Heart left ventricle (tissue), 16 donors: ENCODE measurements at regions not wholly inside any gene's neighbourhood (a gene's known extent, or its start where the extent isn't known, plus 50 kb on each side); places are given as distances from the start of the nearest gene placed in this dataset.

Source experiments
- ATAC-seq, 4 donors: fragments of 200-7000 bp; cut with Tn5 transposase; one replicate each; pipeline ENCODE4 v1.9.1; 2020 to 2022; ENCODE audit warnings: moderate library complexity in 4 of 4, mild to moderate bottlenecking in 3 of 4, moderate number of reproducible peaks in 1 of 4
- DNase-seq, 5 donors: peaks; one replicate each; pipeline ENCODE4 v3.0.0-alpha.2; 2020
- H3K27ac ChIP-seq, 12 donors: fragments of 200-600 bp; sonication (generic) in 4 of 12; one replicate each; pipeline versions ENCODE4 v1.5.0 to v1.8.0; 2016 to 2022; ENCODE audit warnings: mild to moderate bottlenecking in 2 of 12
- H3K27me3 ChIP-seq, 9 donors: fragments of 200-600 bp; sonication (generic) in 2 of 9; one replicate each; pipeline versions ENCODE4 v1.5.1 to v1.8.0; 2016 to 2022; ENCODE audit warnings: mild to moderate bottlenecking in 3 of 9
- H3K36me3 ChIP-seq, 9 donors: fragments of 200-600 bp; sonication (generic) in 2 of 9; one replicate each; pipeline versions ENCODE4 v1.5.0 to v1.8.0; 2018 to 2022; ENCODE audit warnings: mild to moderate bottlenecking in 2 of 9
- H3K4me1 ChIP-seq, 12 donors: fragments of 200-600 bp; sonication (generic) in 4 of 12; one replicate each; pipeline versions ENCODE4 v1.5.0 to v1.8.0; 2016 to 2022; ENCODE audit warnings: mild to moderate bottlenecking in 3 of 12
- H3K4me3 ChIP-seq, 12 donors: fragments of 200-600 bp; sonication (generic) in 4 of 12; one replicate each; pipeline versions ENCODE4 v1.5.0 to v1.8.0; 2017 to 2022; ENCODE audit warnings: mild to moderate bottlenecking in 9 of 12, moderate library complexity in 4 of 12
- H3K9me3 ChIP-seq, 12 donors: fragments of 200-600 bp; sonication (generic) in 4 of 12; one replicate each; pipeline versions ENCODE4 v1.5.0 to v1.8.0; 2016 to 2022; ENCODE audit warnings: mild to moderate bottlenecking in 1 of 12
- POLR2A ChIP-seq, 2 donors: fragments of 450-650 bp; IDR thresholded peaks; one replicate each; pipeline ENCODE4 v1.6.1; 2017; ENCODE audit warnings: antibody characterized with exemption in 2 of 2, mild to moderate bottlenecking in 2 of 2, moderate library complexity in 2 of 2
- WGBS, 4 donors: extraction: QIAGEN DNeasy Blood & Tissue Kit in 2 of 4; methylation state at CpG; one replicate each; pipeline versions ENCODE4 v1.1.5 to v1.1.7; 2013 to 2018; 5-methylcytosine and 5-hydroxymethylcytosine counted together
- intact Hi-C, 10 donors: fragments of 100-400 bp; cut with DNase I; formaldehyde crosslinking; loops; one replicate each; pipeline versions ENCODE4 v1.11.1 to v1.14.2; 2022
- TF ChIP-seq, protein P1 (sequence below), 12 donors: fragments of 200-600 bp; sonication (generic) in 4 of 12; IDR thresholded peaks; one replicate each; pipeline versions ENCODE4 v1.5.0 to v1.8.0; 2018 to 2022; ENCODE audit warnings: antibody characterized with exemption in 12 of 12, mild to moderate bottlenecking in 5 of 12
- donor health status: ischemic (EF 13 %, LVEDD 7.1; RV severe dilation, severe dysfunction).
- donor health status: healthy with polysubstance abuse.
- donor health status: DM: no; HTN: yes; CAD: no.
- donor health status: DM: no; HTN: no; CAD: no.
- donor health status: ischemic (EF 25% LVEDD 6.9; RV normal size, moderate dysfunction).
- donor health status: ischemic (EF 25% LVEDD 5.7; RV mildly dilated, moderate dysfunction).
- donor health status: healthy.
- donor health status: DM: yes; HTN: yes; CAD: no.
- donor health status: ischemic (EF 35%, LVEDD 5.7; RV mildly dilated, moderate dysfunction).
- donor health status: nonischemic (EF 11% LVEDD 7.7; RV severe dilation, severe dysfunction).
- donor health status: DM: yes; HTN: yes; CAD: no.
- donor health status: PGD.
- donor health status: ischemic (EF 29% LVEDD 5.4; RV normal size, mild dysfunction).
- donor health status: nonischemic (EF 23%, LVEDD 6.1; RV moderate dilation, normal function).

DNA sequence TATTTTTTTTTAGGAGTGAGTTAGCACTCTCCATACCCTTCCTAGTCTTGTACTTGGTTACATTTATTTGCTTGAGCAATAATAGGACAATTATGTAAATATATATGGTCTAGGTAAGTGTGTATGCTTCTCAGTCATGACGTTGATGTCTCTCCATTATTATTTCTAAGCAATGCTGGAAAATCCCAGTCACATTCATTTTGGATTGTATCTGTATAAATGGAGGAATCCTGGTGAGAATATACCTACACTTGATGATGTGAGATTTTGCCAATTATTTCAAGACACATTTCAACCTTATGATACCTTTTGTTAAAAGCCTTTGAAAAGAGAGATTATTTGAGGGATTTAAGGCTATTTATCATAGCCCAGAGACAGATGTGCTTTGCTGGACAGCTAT lies 2244.5 kb upstream of the WWC1 start:
- intact Hi-C loops = no loop called here
- DNase-seq = no peak
- ATAC-seq = no peak
- Histone ChIP-seq H3K9me3 (peaks cover 0 to 6% (median 0%) of the 10 kb centered on the region in 12 donors), H3K27me3 (no peaks in the 10 kb centered on the region), H3K4me3 (no peak overlapping the region), H3K36me3 (no peaks in the 10 kb centered on the region), H3K27ac (no peak overlapping the region), H3K4me1 (no peaks in the 10 kb centered on the region)
- WGBS, 4 donors = 54 to 69% (median 59%) methylated on average over 1 of the region's 1 CpG
- TF ChIP-seq POLR2A (IDR thresholded peaks at IDR 0.05) = no peak
- TF ChIP-seq, protein P1, sequence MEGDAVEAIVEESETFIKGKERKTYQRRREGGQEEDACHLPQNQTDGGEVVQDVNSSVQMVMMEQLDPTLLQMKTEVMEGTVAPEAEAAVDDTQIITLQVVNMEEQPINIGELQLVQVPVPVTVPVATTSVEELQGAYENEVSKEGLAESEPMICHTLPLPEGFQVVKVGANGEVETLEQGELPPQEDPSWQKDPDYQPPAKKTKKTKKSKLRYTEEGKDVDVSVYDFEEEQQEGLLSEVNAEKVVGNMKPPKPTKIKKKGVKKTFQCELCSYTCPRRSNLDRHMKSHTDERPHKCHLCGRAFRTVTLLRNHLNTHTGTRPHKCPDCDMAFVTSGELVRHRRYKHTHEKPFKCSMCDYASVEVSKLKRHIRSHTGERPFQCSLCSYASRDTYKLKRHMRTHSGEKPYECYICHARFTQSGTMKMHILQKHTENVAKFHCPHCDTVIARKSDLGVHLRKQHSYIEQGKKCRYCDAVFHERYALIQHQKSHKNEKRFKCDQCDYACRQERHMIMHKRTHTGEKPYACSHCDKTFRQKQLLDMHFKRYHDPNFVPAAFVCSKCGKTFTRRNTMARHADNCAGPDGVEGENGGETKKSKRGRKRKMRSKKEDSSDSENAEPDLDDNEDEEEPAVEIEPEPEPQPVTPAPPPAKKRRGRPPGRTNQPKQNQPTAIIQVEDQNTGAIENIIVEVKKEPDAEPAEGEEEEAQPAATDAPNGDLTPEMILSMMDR (IDR thresholded peaks at IDR 0.05) = no peak

- no peak for TF ChIP-seq POLR2A (IDR thresholded peaks at IDR 0.05)
- TF ChIP-seq, protein P1 (IDR thresholded peaks at IDR 0.05) = no peak
- no peaks in the 10 kb centered on the region for H3K27me3 ChIP-seq
- ATAC-seq (no peak), DNase-seq (no peak)
- H3K27ac ChIP-seq = no peak overlapping the region
- no peak overlapping the region for H3K4me3 ChIP-seq
- H3K9me3 ChIP-seq = no peaks in the 10 kb centered on the region
- no peaks in the 10 kb centered on the region for H3K4me1 ChIP-seq
- no peaks in the 10 kb centered on the region for H3K36me3 ChIP-seq
- 64 to 72% (median 67%) methylated on average over 4 of the region's 4 CpGs for WGBS, 4 donors
- intact Hi-C loops = no loop called here
Measured at GRCh38 chr5:166050531-166050930, 2240.9 kb upstream of the WWC1 start.

GRCh38 chr5:166058660-166059059 lies 2232.8 kb upstream of the WWC1 start:
- H3K27ac ChIP-seq = no peak overlapping the region
- no peaks in the 10 kb centered on the region for H3K9me3 ChIP-seq
- no peaks in the 10 kb centered on the region for H3K4me1 ChIP-seq
- no peak for TF ChIP-seq POLR2A (IDR thresholded peaks at IDR 0.05)
- TF ChIP-seq, protein P1 (IDR thresholded peaks at IDR 0.05) = no peak
- intact Hi-C loops = no loop called here
- DNase-seq = no peak
- no peak overlapping the region for H3K4me3 ChIP-seq
- H3K36me3 ChIP-seq = no peaks in the 10 kb centered on the region
- no peak for ATAC-seq
- no peaks in the 10 kb centered on the region for H3K27me3 ChIP-seq
- WGBS, 4 donors = 91 to 94% (median 94%) methylated on average over 5 of the region's 5 CpGs

DNA sequence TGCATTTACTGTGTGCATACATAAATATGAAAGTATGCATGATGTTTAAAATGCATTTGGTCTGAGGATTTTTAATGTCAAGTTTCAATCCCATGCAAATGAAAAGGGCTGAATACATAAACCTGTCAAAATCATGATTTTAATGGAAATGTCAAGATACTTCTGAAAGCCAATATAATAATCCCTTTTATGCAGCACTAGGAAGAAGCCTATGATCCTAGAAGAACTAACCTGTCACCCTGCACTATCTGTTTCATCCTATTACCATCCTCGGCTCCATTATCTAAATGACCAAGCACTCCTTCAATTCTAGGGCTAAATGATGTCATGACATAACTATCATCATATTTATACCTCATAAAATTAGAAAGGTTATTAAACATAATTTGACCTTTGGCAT lies 2229.4 kb upstream of the WWC1 start:
- Histone ChIP-seq H3K4me3 (no peak overlapping the region), H3K4me1 (no peaks in the 10 kb centered on the region), H3K36me3 (no peaks in the 10 kb centered on the region), H3K27me3 (no peaks in the 10 kb centered on the region), H3K9me3 (no peaks in the 10 kb centered on the region), H3K27ac (no peak overlapping the region)
- no peak for ATAC-seq
- 71 to 88% (median 74%) methylated on average over 1 of the region's 1 CpG for WGBS, 4 donors
- DNase-seq = no peak
- no peak for TF ChIP-seq POLR2A (IDR thresholded peaks at IDR 0.05)
- TF ChIP-seq, protein P1 (IDR thresholded peaks at IDR 0.05) = no peak
- intact Hi-C loops = no loop called here
